ENCODE measurements at regions not wholly inside any gene's neighbourhood (a gene's known extent, or its start where the extent isn't known, plus 50 kb on each side); places are given as distances from the start of the nearest gene placed in this dataset.

DNA sequence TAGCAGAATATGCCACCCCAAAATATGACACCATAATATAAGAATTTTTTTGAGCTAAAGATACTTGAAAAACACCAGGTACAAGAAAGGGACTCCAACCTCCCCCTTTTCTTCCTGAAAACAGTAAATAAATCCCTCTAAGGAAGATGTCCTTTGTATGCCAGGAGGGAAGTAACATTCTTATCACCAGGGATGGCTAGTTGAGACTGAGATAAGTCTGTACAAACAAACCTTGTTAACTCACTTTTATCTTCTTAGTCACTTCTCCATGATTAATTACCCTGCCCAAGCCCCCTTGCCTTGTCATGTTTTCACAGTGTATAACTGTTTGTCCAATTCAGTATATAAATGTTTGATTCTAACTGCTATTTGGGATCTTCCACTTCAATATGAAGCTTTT is 888.0 kb downstream of the PCDH18 start:
- no peak for DNase-seq

DNA sequence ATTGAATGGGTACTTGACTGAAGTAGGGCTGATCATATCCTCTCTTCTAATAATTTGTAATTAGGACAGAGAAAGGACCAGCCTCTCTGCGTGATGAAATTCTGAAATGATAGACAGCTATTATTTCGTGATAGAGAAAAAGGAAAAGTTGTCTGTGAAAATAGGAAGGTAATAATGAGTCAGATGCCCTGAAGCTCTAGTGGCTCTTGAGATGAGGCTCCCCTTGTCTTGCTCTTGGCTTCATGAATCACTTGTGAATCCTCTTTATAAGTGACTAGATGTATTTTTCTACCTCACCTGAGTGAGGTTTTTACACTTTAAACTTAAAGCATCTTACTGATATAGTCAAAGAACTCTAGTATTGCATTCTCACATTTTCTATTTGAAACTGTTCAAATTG is 888.9 kb downstream of the PCDH18 start:
- DNase-seq = no peak

DNA sequence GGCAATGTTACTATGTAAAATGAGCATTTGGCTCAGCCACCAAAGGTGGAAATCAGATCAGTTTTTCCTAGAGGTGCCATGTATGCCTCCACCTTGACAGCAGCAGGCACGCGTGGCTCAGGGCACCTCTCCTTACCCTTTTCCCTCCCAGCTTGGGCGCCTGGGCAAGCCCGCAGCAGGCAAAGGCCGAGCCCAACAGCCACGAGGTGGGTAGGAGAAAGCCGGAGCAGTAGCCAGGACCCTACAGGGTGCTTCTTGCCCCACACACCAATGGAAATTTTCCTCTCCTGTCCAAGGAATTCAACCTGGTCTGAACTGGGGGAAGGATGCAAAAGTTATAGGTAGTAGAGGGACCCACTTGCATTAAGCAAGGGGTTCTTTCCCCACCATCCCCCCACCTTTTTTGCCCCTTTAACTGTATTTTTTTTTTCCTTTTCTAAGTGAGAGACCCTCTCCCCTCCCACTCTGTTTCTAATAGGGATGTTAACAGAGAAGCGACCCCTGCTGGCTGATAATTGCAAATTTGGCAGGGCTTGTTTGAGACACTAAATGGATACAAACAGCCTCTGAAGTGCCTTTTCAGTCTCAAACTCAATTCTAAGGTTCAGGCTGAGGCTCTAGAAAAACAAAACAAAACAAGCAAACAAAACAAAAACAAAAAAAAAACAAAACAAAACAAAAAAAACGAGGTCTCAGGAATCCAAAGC is 895.1 kb downstream of the PCDH18 start:
- DNase-seq = peak; percentile 3

DNA sequence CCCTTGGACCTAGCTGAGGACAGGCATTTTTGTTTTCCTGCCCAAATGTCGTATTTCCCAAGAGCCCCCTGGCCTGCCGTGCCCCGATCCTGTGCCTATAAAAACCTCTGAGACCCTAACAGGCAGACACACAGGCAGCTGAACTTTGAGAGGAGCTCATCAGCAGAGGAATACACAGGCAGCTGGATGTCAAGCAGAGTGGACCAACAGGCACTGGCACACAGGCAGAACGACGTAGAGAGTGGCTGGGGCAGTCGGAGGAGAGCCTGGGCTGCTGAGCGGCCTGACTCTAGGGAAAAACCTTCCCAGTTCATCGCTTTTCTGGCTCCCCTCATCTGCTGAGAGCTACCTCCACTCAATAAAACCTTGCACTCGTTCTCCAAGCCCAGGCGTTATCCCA is 896.1 kb downstream of the PCDH18 start:
- no peak for DNase-seq

DNA sequence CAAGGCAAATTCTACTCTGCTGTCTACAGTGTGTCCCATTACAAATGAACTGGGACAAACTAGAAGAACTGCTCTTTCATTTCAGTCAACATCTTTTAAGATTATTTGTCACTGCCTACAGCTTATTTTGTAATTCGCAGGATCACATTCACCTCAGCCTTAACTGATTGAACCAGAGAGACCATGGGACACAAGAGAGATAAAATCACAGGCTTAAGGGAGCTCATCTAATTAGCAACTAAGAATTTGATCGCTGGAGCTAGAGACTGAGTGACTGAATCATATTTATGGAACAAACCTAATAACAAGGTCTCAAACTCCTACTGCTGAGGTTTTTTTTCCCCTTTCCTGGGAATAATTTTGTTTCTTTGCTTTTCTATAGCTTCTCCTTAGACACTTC is 898.2 kb downstream of the PCDH18 start:
- no peak for DNase-seq

DNA sequence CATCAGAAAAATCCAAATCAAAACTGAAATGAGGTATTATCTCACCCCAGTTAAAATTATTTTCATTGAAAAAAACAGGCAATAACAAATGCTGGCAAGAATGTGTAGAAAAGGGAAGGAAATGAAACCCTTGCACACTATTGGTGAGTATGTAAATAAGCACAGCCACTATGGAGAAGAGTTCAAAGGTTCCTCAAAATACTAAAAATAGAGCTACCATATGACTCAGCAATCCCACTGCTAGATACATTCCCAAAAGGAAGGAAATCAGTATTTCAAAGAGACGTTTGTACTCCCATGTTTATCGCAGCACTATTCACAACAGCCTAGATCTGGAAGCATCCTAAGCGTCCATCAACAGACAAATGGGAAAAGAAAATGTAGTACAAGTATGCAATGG is 932.4 kb downstream of the PCDH18 start:
- no peak for DNase-seq

DNA sequence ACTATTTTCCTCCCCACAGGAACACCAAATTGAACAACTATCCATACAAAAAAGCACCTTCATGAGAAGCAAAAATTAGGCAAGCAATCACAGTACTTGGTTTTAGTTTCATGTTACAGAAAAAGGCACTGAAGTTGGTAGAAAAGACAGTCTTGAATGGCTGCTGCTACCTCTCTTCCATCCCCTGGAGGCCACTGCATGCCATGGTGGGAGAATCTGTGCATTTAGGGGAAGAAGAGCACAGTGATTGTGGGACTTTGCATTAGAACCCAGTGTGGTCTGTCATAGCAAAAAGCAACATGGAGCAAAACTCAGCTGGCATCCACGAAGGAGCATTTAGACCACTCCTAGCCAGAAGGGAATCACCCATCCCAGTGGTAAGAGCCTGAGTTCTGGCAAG is 941.9 kb downstream of the PCDH18 start:
- DNase-seq = no peak

DNA sequence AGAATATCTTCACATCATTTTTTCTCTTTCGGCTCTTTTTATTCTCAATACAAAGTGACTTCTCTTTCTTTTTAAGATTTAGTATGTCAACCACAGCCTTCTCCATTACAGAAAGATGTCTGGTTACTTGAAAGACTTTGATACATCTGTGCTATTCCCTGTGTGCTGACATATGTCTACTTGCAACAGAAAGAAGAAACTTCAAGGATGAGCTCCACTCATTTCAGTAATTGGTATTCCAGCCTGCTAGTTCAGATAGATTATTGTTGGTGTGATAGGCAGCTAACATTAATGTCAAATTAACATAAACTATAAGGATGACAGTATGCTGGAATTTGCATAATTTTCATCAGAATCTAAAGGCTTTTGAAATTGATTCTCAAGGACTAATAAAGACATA is 948.7 kb downstream of the PCDH18 start:
- no peak for DNase-seq

DNA sequence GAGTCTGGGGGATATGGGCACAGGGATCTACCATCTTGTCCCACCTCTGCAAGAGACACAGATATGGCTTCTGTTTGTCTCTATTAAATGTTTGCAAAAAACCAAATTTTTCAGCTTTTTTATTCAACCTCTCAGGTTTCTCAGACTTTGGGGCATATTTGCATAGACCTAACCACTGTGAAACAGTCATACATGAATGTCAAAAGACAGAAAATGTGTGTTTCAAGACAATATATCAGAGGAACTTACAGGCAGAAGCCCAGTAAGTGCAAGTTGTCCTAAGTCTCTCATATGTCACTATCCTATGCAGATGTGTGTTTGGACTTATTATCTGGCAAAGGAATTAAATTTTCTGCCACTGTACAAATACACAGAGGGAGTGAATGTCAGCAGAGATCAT is 951.2 kb downstream of the PCDH18 start:
- DNase-seq = no peak

DNA sequence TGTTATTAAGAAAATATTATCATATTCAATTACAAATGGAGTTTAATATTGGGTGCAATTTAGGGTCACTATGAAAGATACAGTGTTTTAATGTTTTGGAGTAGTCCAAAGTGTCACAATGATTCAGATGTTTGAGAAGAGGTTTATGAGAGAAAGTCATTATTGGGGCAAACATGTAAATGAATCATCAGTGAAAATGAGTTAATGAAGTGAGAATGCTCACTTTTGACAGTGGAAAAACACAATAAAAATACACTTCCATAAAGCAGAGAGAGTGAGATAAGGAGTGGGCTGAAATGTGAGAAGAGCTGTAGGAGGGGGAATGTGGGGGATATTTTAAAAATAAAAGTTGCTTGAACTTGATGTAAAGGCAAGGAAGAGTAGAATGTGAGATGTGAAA is 957.1 kb downstream of the PCDH18 start:
- DNase-seq = no peak

DNA sequence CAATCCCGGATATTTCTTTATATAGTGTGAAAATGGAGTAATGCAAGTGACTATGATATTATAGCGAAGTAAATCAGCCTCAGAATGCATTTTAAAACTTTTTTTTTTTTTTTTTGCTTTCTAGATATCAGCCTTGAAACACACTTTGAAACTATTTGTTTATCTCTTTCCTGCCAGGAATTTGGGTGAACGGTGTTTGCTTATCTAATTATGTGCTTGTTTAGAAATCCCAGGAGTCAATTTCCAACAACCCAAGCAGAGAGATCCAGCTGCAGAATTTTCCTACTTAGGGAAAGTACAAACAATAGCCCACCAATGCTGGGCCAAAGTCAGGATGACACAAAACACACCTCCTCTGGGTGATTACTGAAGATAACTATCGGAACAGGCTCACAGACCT is 958.8 kb downstream of the PCDH18 start:
- no peak for DNase-seq

DNA sequence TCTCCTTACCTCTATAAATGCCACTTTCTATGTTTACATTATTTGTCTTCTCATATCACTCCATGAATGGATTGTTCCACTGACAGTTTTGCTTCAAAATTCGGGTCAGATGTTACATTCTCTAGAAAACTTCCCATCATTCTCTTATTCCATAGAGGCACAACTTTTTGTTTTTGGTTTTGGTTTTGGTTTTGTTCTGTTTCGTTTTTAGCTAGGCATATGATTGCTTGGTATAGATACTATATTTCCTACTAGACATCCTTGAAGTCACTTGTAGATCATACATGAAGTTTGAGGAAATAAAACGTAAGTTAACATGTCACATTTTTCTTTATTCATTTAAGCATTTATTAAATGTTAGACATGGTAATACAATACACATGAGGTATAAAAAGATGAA is 961.0 kb downstream of the PCDH18 start:
- no peak for DNase-seq

DNA sequence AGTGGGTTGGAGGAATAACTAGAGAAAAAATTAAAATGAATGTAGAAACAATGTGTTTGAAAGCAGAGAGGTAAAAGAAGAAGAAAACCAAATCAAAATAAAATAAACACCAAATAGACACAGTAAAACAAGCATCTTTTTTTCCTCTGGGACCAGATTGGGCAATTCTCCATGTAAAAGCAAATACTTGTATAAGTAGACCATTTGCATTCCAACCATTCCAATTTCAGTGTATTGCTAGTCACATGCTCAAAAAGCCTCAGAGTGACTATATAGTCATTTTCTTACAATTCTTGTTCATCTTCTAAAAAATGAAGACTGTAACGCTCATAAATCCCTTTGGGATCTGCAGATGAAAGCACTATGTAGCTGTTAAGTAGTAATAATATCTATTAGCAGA is 969.5 kb downstream of the PCDH18 start:
- DNase-seq = no peak

DNA sequence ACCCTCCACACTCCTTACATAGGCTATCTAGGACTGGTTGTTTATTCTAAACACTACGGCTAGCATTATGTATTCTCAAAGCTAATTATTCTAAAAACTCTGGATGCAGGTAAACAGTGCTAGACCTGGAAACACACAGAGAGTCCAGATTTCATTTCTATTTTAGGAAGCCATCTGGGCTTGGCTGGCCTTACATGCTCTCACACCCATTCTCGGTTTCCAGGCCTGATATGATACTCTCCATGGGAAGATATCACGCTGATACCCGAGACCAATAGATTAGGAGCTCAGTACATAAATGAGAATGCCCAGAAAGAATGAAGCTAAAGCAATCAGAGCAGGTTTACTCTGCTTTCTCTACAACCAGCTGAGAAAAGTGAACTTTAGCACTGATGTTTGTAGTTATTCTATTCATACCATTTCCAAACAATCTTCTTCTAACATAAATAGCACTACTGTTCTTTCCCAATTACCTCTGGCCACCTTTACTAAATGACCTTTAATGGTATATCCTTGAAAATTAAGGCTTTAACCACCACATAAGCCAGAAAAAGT is 973.3 kb downstream of the PCDH18 start:
- no peak for DNase-seq

DNA sequence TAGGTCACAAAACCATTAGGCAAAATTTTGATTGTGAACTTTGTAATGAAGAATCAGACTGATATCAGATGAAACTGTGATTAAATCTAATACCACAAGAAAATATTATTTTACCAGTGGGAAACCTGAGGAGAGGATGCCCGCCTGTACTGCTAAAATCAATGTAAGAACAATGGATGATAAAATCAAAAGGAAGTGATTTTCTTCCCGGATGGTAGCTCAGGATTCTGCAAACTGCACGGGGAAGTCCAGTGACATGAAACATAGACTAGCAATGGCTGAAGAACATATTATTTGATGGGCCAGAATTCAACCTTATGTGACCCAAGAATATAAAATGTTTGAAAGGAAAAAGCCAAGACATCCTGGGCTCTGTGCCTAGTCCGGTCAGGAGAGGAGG is 974.9 kb downstream of the PCDH18 start:
- no peak for DNase-seq

DNA sequence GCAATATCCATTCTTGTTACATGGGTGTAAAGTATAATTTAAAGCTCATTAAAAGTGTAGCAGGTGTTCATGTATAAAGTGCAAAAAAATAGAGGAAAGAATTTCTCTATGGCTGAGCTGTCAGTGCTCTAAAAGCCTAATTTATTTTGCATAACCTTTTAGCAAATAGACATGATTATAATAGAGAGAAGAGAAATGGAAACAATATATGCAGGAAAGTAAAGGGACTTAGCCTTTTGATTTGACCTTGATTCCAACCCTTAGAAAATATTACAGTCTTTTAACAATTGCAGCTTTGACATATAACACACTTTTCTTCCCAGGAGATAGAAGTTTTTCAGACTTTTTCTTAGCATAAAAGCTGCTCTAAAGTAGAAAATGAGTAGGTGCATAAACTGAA is 978.3 kb downstream of the PCDH18 start:
- DNase-seq = no peak

DNA sequence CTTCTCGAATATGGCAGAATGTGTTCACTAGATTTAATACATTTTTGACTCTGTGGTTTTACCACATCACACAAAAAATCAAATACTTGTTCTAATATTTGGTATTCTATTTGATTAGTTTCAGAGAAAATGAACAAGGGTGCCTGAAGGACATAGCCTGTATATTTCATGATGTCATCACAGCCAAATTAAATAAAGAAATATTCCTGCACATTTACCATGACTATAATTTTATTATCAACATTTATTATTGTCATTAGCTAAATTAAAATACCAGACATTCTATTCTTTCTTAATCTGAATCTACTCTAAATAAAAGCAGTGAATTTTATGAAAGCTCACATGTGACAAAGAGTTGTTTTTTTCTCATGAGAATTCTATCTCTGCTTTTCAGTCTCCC is 980.5 kb downstream of the PCDH18 start:
- DNase-seq = no peak

DNA sequence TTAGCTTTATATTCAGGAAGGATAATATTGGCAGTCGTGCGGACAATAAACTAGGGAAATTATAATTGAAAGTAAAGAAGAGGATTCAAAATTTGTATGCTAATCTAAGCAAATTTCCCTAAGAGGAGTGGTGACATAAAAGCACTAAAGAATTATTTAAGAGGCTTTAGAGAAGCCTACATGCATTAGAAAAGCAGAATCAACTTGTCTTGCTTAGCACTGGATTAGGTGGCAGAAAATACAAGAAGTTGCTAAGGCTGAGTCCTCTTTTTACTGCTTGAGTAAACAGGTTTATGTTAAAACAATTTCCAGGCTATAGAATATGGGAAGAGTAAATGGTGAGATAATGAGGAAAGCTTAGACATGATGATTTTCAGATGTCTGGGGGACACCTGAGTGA is 991.5 kb downstream of the PCDH18 start:
- DNase-seq = no peak

DNA sequence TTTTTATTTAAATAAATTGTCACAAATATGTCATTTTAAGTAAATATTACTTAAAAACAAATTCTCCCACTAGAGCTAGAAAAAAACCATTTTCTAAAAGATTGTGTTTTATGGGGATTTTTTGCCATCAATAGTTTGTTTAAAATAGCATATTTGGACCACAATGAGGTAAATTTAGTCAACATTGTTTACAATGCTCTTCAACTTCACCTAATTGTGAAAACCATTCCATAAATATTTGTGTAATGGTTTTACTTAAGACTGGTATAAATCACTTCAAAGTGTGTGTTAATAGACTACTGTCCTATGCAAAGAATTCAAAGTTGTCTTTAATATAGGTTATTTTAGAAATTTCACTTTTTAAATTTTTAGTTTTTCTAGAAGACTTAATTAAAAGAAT is 1004.2 kb downstream of the PCDH18 start:
- DNase-seq = no peak

DNA sequence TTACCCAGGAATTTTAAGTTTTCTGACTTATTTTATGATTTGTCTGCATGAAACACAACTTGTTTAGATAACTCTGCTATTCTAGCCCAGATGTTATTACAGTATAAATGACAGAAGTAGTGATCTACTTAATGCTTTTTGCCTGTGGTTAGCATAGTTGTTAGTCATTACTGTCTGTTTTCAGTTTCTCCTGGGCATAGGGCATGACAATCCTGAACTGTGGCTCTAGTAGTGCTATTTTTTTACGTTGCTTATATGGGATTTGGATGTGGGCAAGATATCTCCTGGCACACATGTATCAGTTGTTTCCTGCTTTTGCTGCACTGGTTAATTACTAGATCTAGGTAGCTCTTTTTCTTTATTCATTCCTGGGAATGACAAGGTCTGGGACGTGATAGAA is 1005.8 kb downstream of the PCDH18 start:
- DNase-seq = no peak

DNA sequence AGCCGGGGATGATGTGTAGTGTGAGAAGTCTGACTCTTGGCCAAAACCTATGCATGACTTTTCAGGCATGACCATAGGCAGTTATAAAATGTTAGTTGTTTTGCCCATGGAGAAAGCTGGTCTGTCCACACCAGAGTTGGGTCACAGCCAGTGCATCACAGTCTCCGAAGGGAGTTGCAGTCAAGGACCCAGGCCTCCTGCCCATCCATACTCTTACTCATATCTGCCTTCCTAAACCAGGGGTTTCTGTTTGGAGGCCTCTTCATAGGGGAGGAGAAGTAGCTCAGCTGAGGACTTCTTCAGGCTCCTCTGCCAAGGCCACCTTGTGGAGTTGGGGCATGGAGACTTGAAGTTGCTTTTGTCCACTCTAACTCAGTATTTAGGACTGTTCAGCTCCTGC is 1008.3 kb downstream of the PCDH18 start:
- no peak for DNase-seq

DNA sequence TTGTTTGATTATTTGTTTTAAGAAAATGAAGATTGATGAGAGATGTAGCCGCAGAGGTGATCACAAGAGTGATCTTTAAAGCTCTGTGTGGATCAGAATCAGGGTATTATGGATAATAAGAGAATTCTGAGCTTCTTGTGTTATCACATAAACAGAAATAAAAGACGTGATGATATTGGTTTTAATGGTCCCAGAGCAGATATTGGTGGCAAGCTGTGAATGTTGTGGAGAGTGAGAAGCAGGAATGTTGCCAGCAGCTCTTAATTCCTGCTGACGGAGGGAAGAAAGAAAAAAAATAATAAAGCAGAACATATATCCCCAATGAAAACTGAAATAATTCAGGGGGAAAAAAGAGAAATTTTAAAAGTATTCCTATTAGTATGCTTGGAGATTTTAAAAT is 1015.9 kb downstream of the PCDH18 start:
- no peak for DNase-seq

DNA sequence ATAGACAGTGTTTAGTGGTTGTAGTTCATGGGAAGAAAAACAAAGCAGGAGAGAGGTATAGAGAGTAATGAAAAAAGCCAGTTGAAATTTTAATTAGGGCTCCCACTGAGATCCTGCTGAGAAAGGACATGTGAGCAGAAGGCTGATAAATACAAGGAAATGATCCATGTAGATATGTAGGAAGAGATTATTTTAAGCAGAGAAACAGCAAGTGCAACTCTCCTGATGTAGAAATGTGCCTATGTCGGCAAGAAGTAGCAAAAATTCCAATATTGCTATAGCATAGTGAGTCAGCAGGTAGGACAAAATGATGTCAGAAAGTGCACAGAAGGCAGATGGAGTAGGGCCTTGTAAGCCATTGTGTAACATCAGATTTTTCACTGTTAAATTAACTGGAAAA is 1027.3 kb downstream of the PCDH18 start:
- DNase-seq = no peak

DNA sequence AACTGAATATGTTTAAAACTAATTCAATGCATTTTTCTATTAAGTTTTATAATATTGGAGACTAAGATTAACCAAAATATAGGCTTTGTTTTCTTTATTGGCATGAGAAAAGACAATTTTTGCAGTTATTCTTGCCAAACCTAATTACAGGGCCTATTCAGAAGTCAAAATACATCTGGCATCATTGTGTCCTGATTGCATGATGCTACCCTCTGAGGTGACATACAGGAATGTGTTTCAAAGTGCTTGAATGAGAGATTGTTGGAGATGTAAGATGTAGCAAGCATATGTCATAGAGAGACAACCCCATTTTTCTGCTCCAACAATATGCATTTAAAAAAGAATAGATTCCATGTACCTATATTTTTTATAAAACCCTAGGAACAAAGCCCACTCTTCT is 1036.4 kb downstream of the PCDH18 start:
- DNase-seq = no peak

DNA sequence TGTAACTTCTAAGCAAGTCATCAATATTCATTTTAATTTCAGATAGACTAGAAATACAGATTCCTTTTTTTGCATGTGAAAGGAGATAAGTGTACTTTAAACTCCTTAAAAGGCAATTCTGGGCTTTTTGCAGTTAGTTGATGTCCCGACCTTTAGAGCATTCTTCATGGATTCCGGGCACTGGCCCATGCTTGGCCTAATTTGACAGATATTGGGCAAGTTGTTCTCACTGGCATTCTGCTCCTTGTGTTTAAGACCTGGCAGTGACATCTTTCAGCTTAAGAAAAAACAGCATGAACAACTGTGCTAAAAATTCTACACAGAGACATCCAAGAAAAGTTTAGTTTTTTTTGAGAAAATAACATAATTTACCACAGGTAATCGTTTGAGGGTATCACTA is 1037.2 kb downstream of the PCDH18 start:
- no peak for DNase-seq
